ENCODE measurements at regions not wholly inside any gene's neighbourhood (a gene's known extent, or its start where the extent isn't known, plus 50 kb on each side); places are given as distances from the start of the nearest gene placed in this dataset.

- Histone ChIP-seq H4K8ac (replicated peaks; ENCODE audit: insufficient read length, low read depth, low read length) (no peak overlapping the region), H2BK12ac (ENCODE audit: insufficient read length, low read depth, low read length) (no peak overlapping the region), H3K79me1 (ENCODE audit: insufficient read depth, low read depth, low read length, poor library complexity, severe bottlenecking) (no peaks in the 10 kb centered on the region), H3K23me2 (ENCODE audit: insufficient read length, low read depth, low read length, poor library complexity, severe bottlenecking) (no peaks in the 10 kb centered on the region), H3K23ac (ENCODE audit: insufficient read length, low read depth, low read length) (no peak overlapping the region), H4K20me1 (ENCODE audit: control insufficient read depth, insufficient read depth, insufficient read length) (no peaks in the 10 kb centered on the region), H2AFZ (ENCODE audit: low read length) (no peak overlapping the region), H3K14ac (ENCODE audit: insufficient read depth, low read length) (no peak overlapping the region), H3K56ac (ENCODE audit: insufficient read length, low read depth, low read length) (no peak overlapping the region), H3K27ac (ENCODE audit: insufficient read length, low read depth, low read length) (no peak overlapping the region), H3K9ac (ENCODE audit: extremely low read depth, insufficient read length, low read length) (no peak overlapping the region), H2BK5ac (ENCODE audit: insufficient read length, low read length) (no peak overlapping the region), H4K91ac (ENCODE audit: insufficient read length, low read depth, low read length) (no peak overlapping the region), H2AK5ac (ENCODE audit: insufficient read length, low read length) (no peak overlapping the region), H2BK15ac (ENCODE audit: low read depth, low read length) (no peak overlapping the region), H3K27me3 (ENCODE audit: insufficient read depth, low read length) (no peaks in the 10 kb centered on the region), H3K18ac (ENCODE audit: insufficient read length, low read depth, low read length) (no peak overlapping the region), H3T11ph (ENCODE audit: low read length) (no peak overlapping the region), H2BK120ac (ENCODE audit: low read depth, low read length, poor library complexity, severe bottlenecking) (no peak overlapping the region), H4K5ac (ENCODE audit: insufficient read length, low read depth, low read length) (no peak overlapping the region), H3K4ac (ENCODE audit: low read depth, low read length) (no peak overlapping the region), H3K4me1 (ENCODE audit: insufficient read depth, low read length) (no peaks in the 10 kb centered on the region), H3K4me2 (ENCODE audit: insufficient read depth, insufficient read length, low read length) (no peak overlapping the region), H3K79me2 (ENCODE audit: insufficient read depth, low read length) (no peaks in the 10 kb centered on the region), H2BK20ac (ENCODE audit: low read depth, low read length, poor library complexity, severe bottlenecking) (no peak overlapping the region), H3K9me3 (ENCODE audit: control insufficient read depth, low read depth, low read length) (no peaks in the 10 kb centered on the region)
- no peak for DNase-seq
- Mint-ChIP-seq H3K27ac (no peak overlapping the region), H3K4me1 (peaks cover 0 to 4% of the 10 kb centered on the region in 2 experiments; a peak in 1 of 4 replicates), H3K9me3 (no peaks in the 10 kb centered on the region), H3K4me3 (no peak overlapping the region), H3K36me3 (ENCODE audit: insufficient read depth in 1 of 3, low read depth in 3 of 3) (no peaks in the 10 kb centered on the region), H3K27me3 (ENCODE audit: low read depth) (peaks cover 15% of the 10 kb centered on the region)
- no CpG with 5 or more reads among the region's 1 CpG for WGBS (ENCODE audit: extremely low coverage, insufficient read length, low lambda C conversion rate)
- no peak for TF ChIP-seq CTCF (conservative IDR thresholded peaks at IDR 0.05)
Measured at GRCh38 chr17:34517406-34517805, 62.0 kb upstream of the TMEM132E start.
